ENCODE measurements at regions not wholly inside any gene's neighbourhood (a gene's known extent, or its start where the extent isn't known, plus 50 kb on each side); places are given as distances from the start of the nearest gene placed in this dataset.

- Histone ChIP-seq H3K36me3 (ENCODE audit: control insufficient read depth, insufficient read depth, low read length) (no peaks in the 10 kb centered on the region), H3K27ac (ENCODE audit: low read length) (no peak overlapping the region), H3K4me3 (ENCODE audit: low read length) (no peak overlapping the region), H3K4me1 (ENCODE audit: control insufficient read depth, insufficient read depth, low read length) (peaks cover 8% of the 10 kb centered on the region; the same call in 1 of the 2 replicates), H3K27me3 (ENCODE audit: control insufficient read depth, insufficient read depth, low read length) (no peaks in the 10 kb centered on the region; the same call in 1 of the 2 replicates), H3K9me3 (ENCODE audit: control insufficient read depth, insufficient read depth, low read length) (no peaks in the 10 kb centered on the region)
- no CpG with 5 or more reads among the region's 13 CpGs for whole genome bisulfite sequencing (ENCODE audit: insufficient coverage, insufficient read length)
- DNase-seq (ENCODE audit: low read depth, low spot score) = no peak
Observed at GRCh38 chr2:121072784-121073183, 212.2 kb downstream of the TFCP2L1 start.

GRCh38 chr2:121073320-121074210, 211.4 kb downstream of the TFCP2L1 start:
- H3K4me3 ChIP-seq (ENCODE audit: low read length) = no peak overlapping the region
- no CpG with 5 or more reads among the region's 26 CpGs for WGBS (ENCODE audit: insufficient coverage, insufficient read length)
- no peaks in the 10 kb centered on the region for H3K36me3 ChIP-seq (ENCODE audit: control insufficient read depth, insufficient read depth, low read length)
- no peaks in the 10 kb centered on the region; the same call in 1 of the 2 replicates for H3K27me3 ChIP-seq (ENCODE audit: control insufficient read depth, insufficient read depth, low read length)
- no peaks in the 10 kb centered on the region for H3K9me3 ChIP-seq (ENCODE audit: control insufficient read depth, insufficient read depth, low read length)
- H3K27ac ChIP-seq (ENCODE audit: low read length) = no peak overlapping the region
- no peak for DNase-seq (ENCODE audit: low read depth, low spot score)
- H3K4me1 ChIP-seq (ENCODE audit: control insufficient read depth, insufficient read depth, low read length) = peaks cover 8% of the 10 kb centered on the region; the same call in 1 of the 2 replicates

- H3K27me3 ChIP-seq (ENCODE audit: control insufficient read depth, insufficient read depth, low read length) = no peaks in the 10 kb centered on the region; the same call in 1 of the 2 replicates
- H3K9me3 ChIP-seq (ENCODE audit: control insufficient read depth, insufficient read depth, low read length) = no peaks in the 10 kb centered on the region
- peaks cover 8% of the 10 kb centered on the region; the same call in 1 of the 2 replicates for H3K4me1 ChIP-seq (ENCODE audit: control insufficient read depth, insufficient read depth, low read length)
- H3K27ac ChIP-seq (ENCODE audit: low read length) = no peak overlapping the region
- no peak for DNase-seq (ENCODE audit: low read depth, low spot score)
- no CpG with 5 or more reads among the region's 11 CpGs for WGBS (ENCODE audit: insufficient coverage, insufficient read length)
- no peak overlapping the region for H3K4me3 ChIP-seq (ENCODE audit: low read length)
- H3K36me3 ChIP-seq (ENCODE audit: control insufficient read depth, insufficient read depth, low read length) = no peaks in the 10 kb centered on the region
Observed at GRCh38 chr2:121074293-121074932, 210.6 kb downstream of the TFCP2L1 start.

GRCh38 chr2:121075006-121075551, 209.9 kb downstream of the TFCP2L1 start:
- WGBS (ENCODE audit: insufficient coverage, insufficient read length) = no CpG with 5 or more reads among the region's 14 CpGs
- DNase-seq (ENCODE audit: low read depth, low spot score) = no peak
- Histone ChIP-seq H3K27ac (ENCODE audit: low read length) (no peak overlapping the region), H3K36me3 (ENCODE audit: control insufficient read depth, insufficient read depth, low read length) (no peaks in the 10 kb centered on the region), H3K27me3 (ENCODE audit: control insufficient read depth, insufficient read depth, low read length) (no peaks in the 10 kb centered on the region; the same call in 1 of the 2 replicates), H3K4me1 (ENCODE audit: control insufficient read depth, insufficient read depth, low read length) (peaks cover 8% of the 10 kb centered on the region; the same call in 1 of the 2 replicates), H3K9me3 (ENCODE audit: control insufficient read depth, insufficient read depth, low read length) (no peaks in the 10 kb centered on the region), H3K4me3 (ENCODE audit: low read length) (peak overlapping the region; percentile 8; the same call in 1 of the 2 replicates)

- no peak for DNase-seq (ENCODE audit: low read depth, low spot score)
- Histone ChIP-seq H3K9me3 (ENCODE audit: control insufficient read depth, insufficient read depth, low read length) (no peaks in the 10 kb centered on the region), H3K27me3 (ENCODE audit: control insufficient read depth, insufficient read depth, low read length) (no peaks in the 10 kb centered on the region; the same call in 1 of the 2 replicates), H3K4me1 (ENCODE audit: control insufficient read depth, insufficient read depth, low read length) (peaks cover 8% of the 10 kb centered on the region; the same call in 1 of the 2 replicates), H3K36me3 (ENCODE audit: control insufficient read depth, insufficient read depth, low read length) (no peaks in the 10 kb centered on the region), H3K4me3 (ENCODE audit: low read length) (peak overlapping the region; percentile 8; the same call in 1 of the 2 replicates), H3K27ac (ENCODE audit: low read length) (no peak overlapping the region)
- WGBS (ENCODE audit: insufficient coverage, insufficient read length) = no CpG with 5 or more reads among the region's 19 CpGs
Observed at GRCh38 chr2:121075641-121076497, 209.1 kb downstream of the TFCP2L1 start.

- Histone ChIP-seq H3K9me3 (ENCODE audit: control insufficient read depth, insufficient read depth, low read length) (no peaks in the 10 kb centered on the region), H3K4me3 (ENCODE audit: low read length) (no peak overlapping the region), H3K4me1 (ENCODE audit: control insufficient read depth, insufficient read depth, low read length) (peaks cover 5% of the 10 kb centered on the region; the same call in 1 of the 2 replicates), H3K27me3 (ENCODE audit: control insufficient read depth, insufficient read depth, low read length) (no peaks in the 10 kb centered on the region; the same call in 1 of the 2 replicates), H3K27ac (ENCODE audit: low read length) (no peak overlapping the region), H3K36me3 (ENCODE audit: control insufficient read depth, insufficient read depth, low read length) (no peaks in the 10 kb centered on the region)
- no CpG with 5 or more reads among the region's 8 CpGs for WGBS (ENCODE audit: insufficient coverage, insufficient read length)
- DNase-seq (ENCODE audit: low read depth, low spot score) = no peak
Observed at GRCh38 chr2:121076498-121076820, 208.5 kb downstream of the TFCP2L1 start.

GRCh38 chr2:121076885-121077549, 208.0 kb downstream of the TFCP2L1 start:
- Histone ChIP-seq H3K36me3 (ENCODE audit: control insufficient read depth, insufficient read depth, low read length) (no peaks in the 10 kb centered on the region), H3K4me1 (ENCODE audit: control insufficient read depth, insufficient read depth, low read length) (peaks cover 5% of the 10 kb centered on the region; the same call in 1 of the 2 replicates), H3K27me3 (ENCODE audit: control insufficient read depth, insufficient read depth, low read length) (no peaks in the 10 kb centered on the region; the same call in 1 of the 2 replicates), H3K4me3 (ENCODE audit: low read length) (peak overlapping the region; percentile 27; the same call in 1 of the 2 replicates), H3K9me3 (ENCODE audit: control insufficient read depth, insufficient read depth, low read length) (no peaks in the 10 kb centered on the region), H3K27ac (ENCODE audit: low read length) (no peak overlapping the region)
- no peak for DNase-seq (ENCODE audit: low read depth, low spot score)
- WGBS (ENCODE audit: insufficient coverage, insufficient read length) = no CpG with 5 or more reads among the region's 26 CpGs

- Histone ChIP-seq H3K4me1 (ENCODE audit: control insufficient read depth, insufficient read depth, low read length) (peaks cover 5% of the 10 kb centered on the region; the same call in 1 of the 2 replicates), H3K27ac (ENCODE audit: low read length) (no peak overlapping the region), H3K27me3 (ENCODE audit: control insufficient read depth, insufficient read depth, low read length) (no peaks in the 10 kb centered on the region; the same call in 1 of the 2 replicates), H3K36me3 (ENCODE audit: control insufficient read depth, insufficient read depth, low read length) (no peaks in the 10 kb centered on the region), H3K9me3 (ENCODE audit: control insufficient read depth, insufficient read depth, low read length) (no peaks in the 10 kb centered on the region), H3K4me3 (ENCODE audit: low read length) (no peak overlapping the region)
- WGBS (ENCODE audit: insufficient coverage, insufficient read length) = no CpG with 5 or more reads among the region's 7 CpGs
- no peak for DNase-seq (ENCODE audit: low read depth, low spot score)
Observed at GRCh38 chr2:121078899-121079298, 206.1 kb downstream of the TFCP2L1 start.

GRCh38 chr2:121080013-121080772, 204.8 kb downstream of the TFCP2L1 start:
- Histone ChIP-seq H3K36me3 (ENCODE audit: control insufficient read depth, insufficient read depth, low read length) (no peaks in the 10 kb centered on the region), H3K27ac (ENCODE audit: low read length) (no peak overlapping the region), H3K4me3 (ENCODE audit: low read length) (no peak overlapping the region), H3K4me1 (ENCODE audit: control insufficient read depth, insufficient read depth, low read length) (peaks cover 5% of the 10 kb centered on the region; the same call in 1 of the 2 replicates), H3K9me3 (ENCODE audit: control insufficient read depth, insufficient read depth, low read length) (no peaks in the 10 kb centered on the region), H3K27me3 (ENCODE audit: control insufficient read depth, insufficient read depth, low read length) (no peaks in the 10 kb centered on the region; the same call in 1 of the 2 replicates)
- no CpG with 5 or more reads among the region's 8 CpGs for WGBS (ENCODE audit: insufficient coverage, insufficient read length)
- no peak for DNase-seq (ENCODE audit: low read depth, low spot score)

All from iPS DF 6.9 (cell line).